H1 (cell line): ENCODE measurements at regions not wholly inside any gene's neighbourhood (a gene's known extent, or its start where the extent isn't known, plus 50 kb on each side); places are given as distances from the start of the nearest gene placed in this dataset.

Experiments
- CHD2 ChIP-seq: IDR thresholded peaks from 2 replicates; pipeline ENCODE4 v1.6.1; 2012; ENCODE audit warnings: low read length, improper control_type of control experiment
- GTF2F1 ChIP-seq: IDR thresholded peaks from 2 replicates; pipeline ENCODE4 v1.6.1; 2012; ENCODE audit warnings: low read depth, low read length, improper control_type of control experiment, borderline replicate concordance
- HDAC6 ChIP-seq: IDR thresholded peaks from one replicate; pipeline ENCODE4 v1.7.1; 2012; ENCODE audit warnings: low read depth, mild to moderate bottlenecking, inconsistent platforms, low read length, moderate library complexity
- TF ChIP-seq, protein P1 (sequence below), 3 experiments: IDR thresholded peaks; 1 replicate in 2 of 3; 2 replicates in 1 of 3; pipeline versions ENCODE4 v1.5.1 to v1.6.1; 2011; ENCODE audit warnings: low read length in 3 of 3, mild to moderate bottlenecking in 3 of 3, inconsistent platforms in 2 of 3, low read depth in 1 of 3, moderate library complexity in 1 of 3; ENCODE audit not compliant: insufficient read depth in 1 of 3; ENCODE audit errors: control extremely low read depth in 1 of 3

GRCh38 chrX:16023790-16024734, 99.3 kb upstream of the GRPR start:
- no peak for TF ChIP-seq HDAC6
- TF ChIP-seq, protein P1, sequence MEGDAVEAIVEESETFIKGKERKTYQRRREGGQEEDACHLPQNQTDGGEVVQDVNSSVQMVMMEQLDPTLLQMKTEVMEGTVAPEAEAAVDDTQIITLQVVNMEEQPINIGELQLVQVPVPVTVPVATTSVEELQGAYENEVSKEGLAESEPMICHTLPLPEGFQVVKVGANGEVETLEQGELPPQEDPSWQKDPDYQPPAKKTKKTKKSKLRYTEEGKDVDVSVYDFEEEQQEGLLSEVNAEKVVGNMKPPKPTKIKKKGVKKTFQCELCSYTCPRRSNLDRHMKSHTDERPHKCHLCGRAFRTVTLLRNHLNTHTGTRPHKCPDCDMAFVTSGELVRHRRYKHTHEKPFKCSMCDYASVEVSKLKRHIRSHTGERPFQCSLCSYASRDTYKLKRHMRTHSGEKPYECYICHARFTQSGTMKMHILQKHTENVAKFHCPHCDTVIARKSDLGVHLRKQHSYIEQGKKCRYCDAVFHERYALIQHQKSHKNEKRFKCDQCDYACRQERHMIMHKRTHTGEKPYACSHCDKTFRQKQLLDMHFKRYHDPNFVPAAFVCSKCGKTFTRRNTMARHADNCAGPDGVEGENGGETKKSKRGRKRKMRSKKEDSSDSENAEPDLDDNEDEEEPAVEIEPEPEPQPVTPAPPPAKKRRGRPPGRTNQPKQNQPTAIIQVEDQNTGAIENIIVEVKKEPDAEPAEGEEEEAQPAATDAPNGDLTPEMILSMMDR (IDR thresholded peaks at IDR 0.05; ENCODE audit: control extremely low read depth in 1 of 3, insufficient read depth in 1 of 3, low read depth in 1 of 3, low read length in 3 of 3) = no peak
- no peak for TF ChIP-seq CHD2
- no peak for TF ChIP-seq GTF2F1
